GOT3 (cell line): ENCODE measurements at regions not wholly inside any gene's neighbourhood (a gene's known extent, or its start where the extent isn't known, plus 50 kb on each side); places are given as distances from the start of the nearest gene placed in this dataset.
"Not testable (repeated sequence)": the region's sequence is repeated elsewhere in the genome, so short reads cannot be mapped to it uniquely, and the experiment has no call there.

Experiments
- DNase-seq: peaks from one replicate; lab custom pipeline; 2025; ENCODE audit warnings: mixed read lengths; lab: John Stamatoyannopoulos, UW

- no peak for DNase-seq
Measured at GRCh38 chr5:7214906-7215416, 181.0 kb upstream of the ADCY2 start.

- no peak for DNase-seq
Measured at GRCh38 chr5:7218141-7218540, 177.8 kb upstream of the ADCY2 start.

- DNase-seq: no peak
Measured at GRCh38 chr5:7220156-7220555, 175.8 kb upstream of the ADCY2 start.

GRCh38 chr5:7221041-7221440 lies 174.9 kb upstream of the ADCY2 start:
- no peak for DNase-seq

- no peak for DNase-seq
Measured at GRCh38 chr5:7225826-7226225, 170.1 kb upstream of the ADCY2 start.

- no peak for DNase-seq
Measured at GRCh38 chr5:7242118-7242710, 153.7 kb upstream of the ADCY2 start.

- DNase-seq: no peak
Measured at GRCh38 chr5:7244208-7244607, 151.7 kb upstream of the ADCY2 start.

- no peak for DNase-seq
Measured at GRCh38 chr5:7245121-7245651, 150.8 kb upstream of the ADCY2 start.

GRCh38 chr5:7246287-7246686 lies 149.7 kb upstream of the ADCY2 start:
- no peak for DNase-seq

GRCh38 chr5:7250004-7250403 lies 145.9 kb upstream of the ADCY2 start:
- DNase-seq: no peak

- DNase-seq: no peak
Measured at GRCh38 chr5:7250611-7251010, 145.3 kb upstream of the ADCY2 start.

GRCh38 chr5:7251132-7251531 lies 144.8 kb upstream of the ADCY2 start:
- DNase-seq: no peak

GRCh38 chr5:7261049-7261448 lies 134.9 kb upstream of the ADCY2 start:
- no peak for DNase-seq

- DNase-seq: no peak
Measured at GRCh38 chr5:7261900-7262299, 134.0 kb upstream of the ADCY2 start.

GRCh38 chr5:7263398-7264015 lies 132.4 kb upstream of the ADCY2 start:
- not testable (repeated sequence) for DNase-seq

- not testable (repeated sequence) for DNase-seq
Measured at GRCh38 chr5:7265776-7266175, 130.2 kb upstream of the ADCY2 start.

GRCh38 chr5:7268722-7269121 lies 127.2 kb upstream of the ADCY2 start:
- not testable (repeated sequence) for DNase-seq

- DNase-seq: no peak
Measured at GRCh38 chr5:7269591-7270274, 126.2 kb upstream of the ADCY2 start.

GRCh38 chr5:7271435-7272084 lies 124.4 kb upstream of the ADCY2 start:
- no peak for DNase-seq

- no peak for DNase-seq
Measured at GRCh38 chr5:7272408-7272965, 123.5 kb upstream of the ADCY2 start.

GRCh38 chr5:7274203-7274602 lies 121.7 kb upstream of the ADCY2 start:
- DNase-seq: no peak

GRCh38 chr5:7289634-7290033 lies 106.3 kb upstream of the ADCY2 start:
- not testable (repeated sequence) for DNase-seq
